ENCODE measurements at regions not wholly inside any gene's neighbourhood (a gene's known extent, or its start where the extent isn't known, plus 50 kb on each side); places are given as distances from the start of the nearest gene placed in this dataset.

- TF ChIP-seq POLR2AphosphoS5 (IDR thresholded peaks at IDR 0.05; ENCODE audit: low read depth, low read length) = no peak
- no peak for TF ChIP-seq SPI1 (IDR thresholded peaks at IDR 0.05; ENCODE audit: low read depth, low read length)
- no peak for TF ChIP-seq TAF1 (IDR thresholded peaks at IDR 0.05; ENCODE audit: low read depth, low read length)
- TF ChIP-seq POLR2A (IDR thresholded peaks at IDR 0.05; ENCODE audit: low read depth, low read length) = no peak
Observed at GRCh38 chr4:117550085-117550484, 464.7 kb upstream of the TRAM1L1 start.

All from GM12891 (cell line).